Epithelial cell of esophagus (primary cell): ENCODE measurements at regions not wholly inside any gene's neighbourhood (a gene's known extent, or its start where the extent isn't known, plus 50 kb on each side); places are given as distances from the start of the nearest gene placed in this dataset.
A peak's percentile ranks its signal among the peaks of the same experiment; 100 is the strongest.

Experiments used
- DNase-seq: peaks from one replicate; pipeline ENCODE4 v3.0.0; 2010; ENCODE audit warnings: low read depth
- H3K4me3 ChIP-seq: 2 replicates; pipeline ENCODE4 v1.5.1; 2011; ENCODE audit warnings: mild to moderate bottlenecking, low read length, control low read depth
- TF ChIP-seq, protein P1 (sequence below): IDR thresholded peaks from 2 replicates; pipeline ENCODE4 v1.5.1; 2011; ENCODE audit warnings: low read depth, mild to moderate bottlenecking, low read length, control low read depth, inconsistent platforms; ENCODE audit not compliant: insufficient read depth; ENCODE audit errors: missing control alignments

GRCh38 chr7:121459148-121459547 lies 63.0 kb upstream of the FAM3C start:
- peak; percentile 20 for DNase-seq
- H3K4me3 ChIP-seq, result no peak overlapping the region
- TF ChIP-seq, protein P1, sequence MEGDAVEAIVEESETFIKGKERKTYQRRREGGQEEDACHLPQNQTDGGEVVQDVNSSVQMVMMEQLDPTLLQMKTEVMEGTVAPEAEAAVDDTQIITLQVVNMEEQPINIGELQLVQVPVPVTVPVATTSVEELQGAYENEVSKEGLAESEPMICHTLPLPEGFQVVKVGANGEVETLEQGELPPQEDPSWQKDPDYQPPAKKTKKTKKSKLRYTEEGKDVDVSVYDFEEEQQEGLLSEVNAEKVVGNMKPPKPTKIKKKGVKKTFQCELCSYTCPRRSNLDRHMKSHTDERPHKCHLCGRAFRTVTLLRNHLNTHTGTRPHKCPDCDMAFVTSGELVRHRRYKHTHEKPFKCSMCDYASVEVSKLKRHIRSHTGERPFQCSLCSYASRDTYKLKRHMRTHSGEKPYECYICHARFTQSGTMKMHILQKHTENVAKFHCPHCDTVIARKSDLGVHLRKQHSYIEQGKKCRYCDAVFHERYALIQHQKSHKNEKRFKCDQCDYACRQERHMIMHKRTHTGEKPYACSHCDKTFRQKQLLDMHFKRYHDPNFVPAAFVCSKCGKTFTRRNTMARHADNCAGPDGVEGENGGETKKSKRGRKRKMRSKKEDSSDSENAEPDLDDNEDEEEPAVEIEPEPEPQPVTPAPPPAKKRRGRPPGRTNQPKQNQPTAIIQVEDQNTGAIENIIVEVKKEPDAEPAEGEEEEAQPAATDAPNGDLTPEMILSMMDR, result no peak

DNA sequence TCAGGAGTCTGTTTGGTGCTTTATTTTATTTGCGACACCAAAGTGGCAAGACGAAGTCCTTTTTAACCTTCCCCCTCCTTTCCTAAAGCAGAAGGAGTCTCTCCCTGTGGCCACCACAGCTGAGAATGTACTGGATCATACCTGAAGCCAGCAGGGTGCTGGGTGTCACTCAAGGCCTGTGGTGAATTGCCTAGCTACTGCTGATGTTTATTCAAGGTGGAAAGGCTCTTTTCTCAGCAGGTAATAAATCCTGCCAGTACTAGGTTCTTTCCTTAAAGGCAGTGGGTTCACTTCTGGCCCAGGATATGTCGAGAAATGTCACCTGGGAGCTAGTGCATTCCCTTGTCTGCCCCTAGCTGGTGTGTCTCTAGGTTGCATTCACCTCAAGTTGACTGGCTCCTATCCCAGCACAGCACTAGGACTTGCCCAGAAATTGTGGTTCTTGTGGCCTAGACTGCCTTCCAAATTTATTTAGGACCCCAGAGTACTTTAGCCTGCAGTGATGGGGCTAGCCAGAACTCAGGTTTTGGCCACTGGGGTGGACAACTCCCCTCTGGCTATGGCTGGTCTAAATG lies 60.8 kb upstream of the FAM3C start:
- no peak overlapping the region for H3K4me3 ChIP-seq
- DNase-seq, result no peak
- TF ChIP-seq, protein P1, result no peak

GRCh38 chr7:121456015-121456414 lies 59.9 kb upstream of the FAM3C start:
- no peak overlapping the region for H3K4me3 ChIP-seq
- TF ChIP-seq, protein P1, result no peak
- no peak for DNase-seq

- TF ChIP-seq, protein P1, result no peak
- no peak for DNase-seq
- no peak overlapping the region for H3K4me3 ChIP-seq
These were observed 56.3 kb upstream of the FAM3C start for GRCh38 chr7:121452389-121452788.

DNA sequence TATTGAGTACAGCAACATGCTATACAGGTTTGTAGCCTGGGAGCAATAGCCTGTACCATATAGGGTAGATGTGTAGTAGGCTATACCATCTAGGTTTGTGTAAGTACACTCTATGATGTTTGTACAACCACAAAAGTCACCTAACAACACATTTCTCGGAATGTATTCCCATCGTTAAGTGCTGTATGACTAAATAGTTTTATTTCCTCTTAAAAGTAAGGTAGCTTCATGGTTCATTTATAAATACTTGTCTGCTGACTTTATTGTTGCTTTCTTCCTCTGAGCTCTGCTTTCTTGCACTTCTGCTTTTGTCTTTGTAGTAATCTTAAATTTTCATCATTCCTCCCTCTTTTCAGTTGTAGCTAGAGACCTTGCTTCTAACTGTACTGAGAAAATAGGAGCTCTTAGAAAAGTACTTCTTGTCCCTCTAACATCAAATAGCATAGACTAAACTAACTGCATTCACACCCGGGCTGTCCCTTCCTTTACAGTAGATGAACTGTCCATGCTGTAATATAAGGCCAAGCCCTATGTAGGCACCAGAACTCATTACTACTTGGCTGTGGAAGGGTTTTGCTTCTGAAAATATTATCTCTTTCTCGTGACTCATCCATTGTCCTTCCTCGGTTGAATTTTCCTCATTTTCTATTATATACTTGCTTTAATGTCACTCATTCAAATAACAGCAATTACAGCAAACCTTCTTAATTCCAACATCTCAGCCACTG lies 55.4 kb upstream of the FAM3C start:
- TF ChIP-seq, protein P1, result no peak
- no peak for DNase-seq
- no peak overlapping the region for H3K4me3 ChIP-seq

DNA sequence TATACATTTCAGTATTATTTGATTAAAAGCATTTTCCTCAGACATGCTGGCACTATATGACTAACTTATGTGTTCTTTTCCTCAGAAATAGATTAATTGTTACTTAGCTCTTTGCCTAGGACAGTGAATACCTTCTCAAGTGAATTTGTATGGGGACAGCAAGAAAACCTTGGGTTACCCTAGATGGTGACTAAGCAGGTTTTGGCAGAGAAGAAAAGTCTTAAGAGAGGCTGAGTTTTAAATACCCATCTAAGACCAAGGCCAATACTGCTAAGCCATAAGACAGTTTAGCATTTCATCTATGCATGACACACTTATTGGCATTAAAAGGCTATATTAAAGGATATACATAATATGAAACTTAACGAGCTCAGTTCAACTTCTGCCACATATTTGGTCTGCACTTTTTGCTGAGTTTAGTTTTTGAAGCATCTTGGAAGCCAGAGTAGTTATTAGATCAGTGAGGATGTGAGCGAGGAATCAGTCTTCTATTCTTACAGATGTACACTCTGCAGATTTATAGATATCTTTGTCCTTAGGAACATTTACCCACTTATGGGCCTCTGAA lies 54.6 kb upstream of the FAM3C start:
- DNase-seq, result no peak
- H3K4me3 ChIP-seq, result no peak overlapping the region
- TF ChIP-seq, protein P1, result no peak
